ENCODE measurements at regions not wholly inside any gene's neighbourhood (a gene's known extent, or its start where the extent isn't known, plus 50 kb on each side); places are given as distances from the start of the nearest gene placed in this dataset.
"Not testable (repeated sequence)": the region's sequence is repeated elsewhere in the genome, so short reads cannot be mapped to it uniquely, and the experiment has no call there.

DNA sequence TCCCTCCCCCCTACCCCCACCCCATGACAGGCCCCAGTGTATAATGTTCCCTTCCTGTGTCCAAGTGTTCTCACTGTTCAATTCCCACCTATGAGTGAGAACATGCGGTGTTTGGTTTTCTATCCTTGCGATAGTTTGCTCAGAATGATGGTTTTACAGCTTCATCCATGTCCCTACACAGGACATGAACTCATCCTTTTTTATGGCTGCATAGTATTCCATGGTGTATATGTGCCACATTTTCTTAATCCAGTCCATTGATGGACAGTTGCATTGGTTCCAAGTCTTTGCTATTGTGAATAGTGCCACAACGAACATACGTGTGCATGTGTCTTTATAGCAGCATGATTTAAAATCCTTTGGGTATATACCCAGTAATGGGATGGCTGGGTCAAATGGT is 165.6 kb upstream of the TMEM45B start:
- not testable (repeated sequence) for FAIRE-seq; H3K27me3 ChIP-seq (ENCODE audit: control insufficient read depth in 3 of 3, insufficient read depth in 3 of 3, low read length in 3 of 3); H3K4me3 ChIP-seq (ENCODE audit: low read depth in 1 of 3, low read length in 3 of 3); H3K36me3 ChIP-seq (ENCODE audit: control insufficient read depth in 3 of 3, insufficient read depth in 2 of 3, low read depth in 1 of 3, low read length in 3 of 3); H3K27ac ChIP-seq (ENCODE audit: low read depth in 1 of 3, low read length in 2 of 3); H3K9me3 ChIP-seq (ENCODE audit: control insufficient read depth in 2 of 2, insufficient read depth in 1 of 2, low read depth in 1 of 2, low read length in 1 of 2); DNase-seq; H3K4me1 ChIP-seq (ENCODE audit: control insufficient read depth in 3 of 3, insufficient read depth in 2 of 3, low read depth in 1 of 3, low read length in 2 of 3)
- WGBS, 3 donors, result 95 to 98% (median 96%) methylated on average over 4 of the region's 4 CpGs

DNA sequence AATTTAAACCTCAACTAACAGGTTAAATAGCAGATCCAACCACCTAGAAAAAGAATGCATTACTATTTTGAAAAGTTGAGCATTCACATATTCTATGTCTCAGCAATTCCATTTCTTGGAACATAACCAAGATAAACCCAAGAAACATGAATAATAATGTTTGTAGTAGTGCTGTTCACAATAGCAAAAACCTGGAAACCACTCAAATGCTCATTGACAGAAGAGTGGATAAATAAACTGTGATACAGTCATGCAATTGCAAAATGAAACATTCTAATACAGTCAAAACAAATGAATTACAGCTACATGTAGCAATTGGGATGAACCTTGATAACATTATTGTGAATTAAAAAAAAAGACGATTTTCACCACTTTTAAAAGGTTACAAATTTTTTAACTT is 162.8 kb upstream of the TMEM45B start:
- Histone ChIP-seq H3K9me3 (ENCODE audit: control insufficient read depth in 2 of 2, insufficient read depth in 1 of 2, low read depth in 1 of 2, low read length in 1 of 2) (peaks cover 2 to 10% of the 10 kb centered on the region in 2 donors), H3K4me3 (ENCODE audit: low read depth in 1 of 3, low read length in 3 of 3) (no peak overlapping the region), H3K27me3 (ENCODE audit: control insufficient read depth in 3 of 3, insufficient read depth in 3 of 3, low read length in 3 of 3) (no peaks in the 10 kb centered on the region), H3K27ac (ENCODE audit: low read depth in 1 of 3, low read length in 2 of 3) (no peak overlapping the region), H3K4me1 (ENCODE audit: control insufficient read depth in 3 of 3, insufficient read depth in 2 of 3, low read depth in 1 of 3, low read length in 2 of 3) (no peaks in the 10 kb centered on the region), H3K36me3 (ENCODE audit: control insufficient read depth in 3 of 3, insufficient read depth in 2 of 3, low read depth in 1 of 3, low read length in 3 of 3) (no peaks in the 10 kb centered on the region)
- WGBS, 3 donors, result 66 to 81% (median 73%) methylated on average over 1 of the region's 1 CpG
- FAIRE-seq, result no peak
- no peak for DNase-seq

DNA sequence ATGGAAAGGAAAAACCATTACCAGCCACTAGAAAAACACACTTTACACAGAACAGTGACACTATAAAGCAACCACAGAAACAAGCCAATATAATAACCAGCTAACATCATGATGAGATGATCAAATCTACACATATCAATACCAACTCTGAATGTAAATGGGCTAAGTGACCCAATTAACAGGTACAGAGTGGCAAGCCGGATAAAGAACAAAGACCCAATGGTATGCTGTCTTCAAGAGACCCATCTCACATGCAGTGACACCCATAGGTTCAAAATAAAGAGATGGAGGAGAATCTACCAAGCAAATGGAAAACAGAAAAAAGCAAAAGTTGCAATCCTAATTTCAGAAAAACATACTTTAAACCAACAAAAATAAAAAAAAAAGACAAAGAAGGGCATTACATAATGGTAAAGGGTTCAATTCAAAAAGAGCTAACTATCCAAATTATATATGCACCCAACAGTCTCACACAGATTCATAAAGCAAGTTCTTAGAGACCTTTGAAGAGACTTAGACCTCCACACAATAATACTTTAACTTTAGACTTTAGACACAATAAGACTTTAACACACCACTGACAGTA is 160.3 kb upstream of the TMEM45B start:
- FAIRE-seq, result no peak

DNA sequence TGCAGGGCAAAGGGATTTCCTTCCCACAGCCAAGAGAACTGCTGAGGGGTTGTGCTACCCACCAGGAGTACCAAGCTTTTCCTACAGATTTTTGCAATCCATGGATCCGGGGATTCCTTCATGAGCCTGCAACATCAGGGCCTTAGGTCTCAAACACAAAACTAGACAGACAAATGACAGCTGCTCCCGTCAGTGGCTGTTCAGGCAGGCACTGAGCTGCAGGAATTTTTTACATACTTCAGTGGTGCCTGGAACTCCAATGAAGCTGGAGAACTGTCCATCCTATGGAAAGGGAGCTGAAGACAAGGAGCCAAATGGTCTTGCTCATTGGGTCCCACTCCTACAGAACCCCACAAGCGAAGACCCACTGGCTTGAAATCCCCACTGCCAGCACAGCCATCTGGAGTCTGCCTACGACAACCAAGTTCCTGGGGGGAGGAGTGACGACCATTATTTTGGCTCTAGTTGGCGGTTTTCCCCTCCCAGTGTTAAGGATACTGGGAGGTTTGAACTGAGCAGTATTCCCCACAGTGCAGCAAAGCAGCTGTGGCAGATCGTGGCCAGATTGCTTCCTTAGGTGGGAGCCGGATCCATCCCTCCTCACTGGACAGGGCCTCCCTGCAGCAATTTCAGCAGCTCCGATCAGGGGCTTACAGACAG is 157.7 kb upstream of the TMEM45B start:
- no peak overlapping the region for H3K4me3 ChIP-seq (ENCODE audit: low read depth in 1 of 3, low read length in 3 of 3)
- no peaks in the 10 kb centered on the region for H3K27me3 ChIP-seq (ENCODE audit: control insufficient read depth in 3 of 3, insufficient read depth in 3 of 3, low read length in 3 of 3)
- WGBS, 3 donors, result 60 to 85% (median 76%) methylated on average over 9 of the region's 9 CpGs
- H3K4me1 ChIP-seq (ENCODE audit: control insufficient read depth in 3 of 3, insufficient read depth in 2 of 3, low read depth in 1 of 3, low read length in 2 of 3), result no peaks in the 10 kb centered on the region
- no peak for DNase-seq
- no peaks in the 10 kb centered on the region for H3K36me3 ChIP-seq (ENCODE audit: control insufficient read depth in 3 of 3, insufficient read depth in 2 of 3, low read depth in 1 of 3, low read length in 3 of 3)
- H3K9me3 ChIP-seq (ENCODE audit: control insufficient read depth in 2 of 2, insufficient read depth in 1 of 2, low read depth in 1 of 2, low read length in 1 of 2), result peaks cover 2 to 12% of the 10 kb centered on the region in 2 donors
- no peak overlapping the region for H3K27ac ChIP-seq (ENCODE audit: low read depth in 1 of 3, low read length in 2 of 3)
- no peak for FAIRE-seq

More for the DNA sequence above, 160.3 kb upstream of the TMEM45B start:
- Histone ChIP-seq H3K4me3 (ENCODE audit: low read depth in 1 of 3, low read length in 3 of 3) (no peak overlapping the region), H3K9me3 (ENCODE audit: control insufficient read depth in 2 of 2, insufficient read depth in 1 of 2, low read depth in 1 of 2, low read length in 1 of 2) (peaks cover 2 to 10% of the 10 kb centered on the region in 2 donors), H3K36me3 (ENCODE audit: control insufficient read depth in 3 of 3, insufficient read depth in 2 of 3, low read depth in 1 of 3, low read length in 3 of 3) (no peaks in the 10 kb centered on the region), H3K27me3 (ENCODE audit: control insufficient read depth in 3 of 3, insufficient read depth in 3 of 3, low read length in 3 of 3) (no peaks in the 10 kb centered on the region), H3K27ac (ENCODE audit: low read depth in 1 of 3, low read length in 2 of 3) (no peak overlapping the region), H3K4me1 (ENCODE audit: control insufficient read depth in 3 of 3, insufficient read depth in 2 of 3, low read depth in 1 of 3, low read length in 2 of 3) (no peaks in the 10 kb centered on the region)
- WGBS, 3 donors, result 0 to 50% (median 42%) methylated on average over 1 of the region's 1 CpG
- no peak for DNase-seq

DNA sequence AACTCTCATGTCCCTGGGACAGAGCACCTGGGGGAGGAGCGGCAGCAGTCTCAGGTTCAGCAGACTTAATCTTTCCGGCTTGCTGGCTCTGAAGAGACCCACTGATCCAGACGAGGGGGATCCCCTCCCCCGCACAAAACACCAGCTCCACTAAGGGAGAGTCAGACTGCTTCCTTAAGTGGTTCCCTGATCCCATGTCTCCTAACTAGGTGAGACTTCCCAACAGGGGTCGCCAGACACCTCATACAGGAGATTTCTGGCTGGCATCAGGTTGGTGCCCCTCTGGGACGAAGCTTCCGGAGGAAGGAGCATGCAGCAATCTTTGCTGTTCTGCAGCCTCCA is 157.2 kb upstream of the TMEM45B start:
- DNase-seq (no peak), FAIRE-seq (no peak)
- peaks cover 2 to 12% of the 10 kb centered on the region in 2 donors for H3K9me3 ChIP-seq (ENCODE audit: control insufficient read depth in 2 of 2, insufficient read depth in 1 of 2, low read depth in 1 of 2, low read length in 1 of 2)
- 73 to 74% (median 74%) methylated on average over 7 of the region's 7 CpGs for WGBS, 3 donors
- no peak overlapping the region for H3K27ac ChIP-seq (ENCODE audit: low read depth in 1 of 3, low read length in 2 of 3)
- no peaks in the 10 kb centered on the region for H3K27me3 ChIP-seq (ENCODE audit: control insufficient read depth in 3 of 3, insufficient read depth in 3 of 3, low read length in 3 of 3)
- no peaks in the 10 kb centered on the region for H3K36me3 ChIP-seq (ENCODE audit: control insufficient read depth in 3 of 3, insufficient read depth in 2 of 3, low read depth in 1 of 3, low read length in 3 of 3)
- no peak overlapping the region for H3K4me3 ChIP-seq (ENCODE audit: low read depth in 1 of 3, low read length in 3 of 3)
- H3K4me1 ChIP-seq (ENCODE audit: control insufficient read depth in 3 of 3, insufficient read depth in 2 of 3, low read depth in 1 of 3, low read length in 2 of 3), result no peaks in the 10 kb centered on the region

DNA sequence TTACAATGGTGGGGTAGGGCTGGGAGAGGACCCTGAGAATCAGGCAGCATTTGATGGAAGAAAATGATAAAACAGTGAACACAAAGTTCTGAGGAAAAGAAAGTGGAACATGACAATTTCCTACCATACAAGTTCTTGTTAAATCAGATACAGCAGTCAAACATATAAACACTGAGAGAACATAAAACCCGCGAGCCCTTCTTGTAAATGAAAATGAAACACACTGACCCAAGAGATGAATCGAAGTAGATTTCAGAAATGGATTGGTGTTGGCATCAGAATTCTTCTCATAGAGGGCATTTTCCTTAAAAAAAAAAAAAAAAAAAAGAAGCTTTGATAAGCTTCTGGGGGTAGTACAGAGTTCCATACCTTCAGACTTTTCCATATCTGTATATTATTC is 134.7 kb upstream of the TMEM45B start:
- Histone ChIP-seq H3K27me3 (ENCODE audit: control insufficient read depth in 3 of 3, insufficient read depth in 3 of 3, low read length in 3 of 3) (no peaks in the 10 kb centered on the region), H3K9me3 (ENCODE audit: control insufficient read depth in 2 of 2, insufficient read depth in 1 of 2, low read depth in 1 of 2, low read length in 1 of 2) (no peaks in the 10 kb centered on the region), H3K4me1 (ENCODE audit: control insufficient read depth in 3 of 3, insufficient read depth in 2 of 3, low read depth in 1 of 3, low read length in 2 of 3) (no peaks in the 10 kb centered on the region), H3K27ac (ENCODE audit: low read depth in 1 of 3, low read length in 2 of 3) (no peak overlapping the region), H3K36me3 (ENCODE audit: control insufficient read depth in 3 of 3, insufficient read depth in 2 of 3, low read depth in 1 of 3, low read length in 3 of 3) (no peaks in the 10 kb centered on the region), H3K4me3 (ENCODE audit: low read depth in 1 of 3, low read length in 3 of 3) (no peak overlapping the region)
- FAIRE-seq (no peak), DNase-seq (no peak)
- WGBS, 3 donors, result 41 to 61% (median 53%) methylated on average over 3 of the region's 3 CpGs

DNA sequence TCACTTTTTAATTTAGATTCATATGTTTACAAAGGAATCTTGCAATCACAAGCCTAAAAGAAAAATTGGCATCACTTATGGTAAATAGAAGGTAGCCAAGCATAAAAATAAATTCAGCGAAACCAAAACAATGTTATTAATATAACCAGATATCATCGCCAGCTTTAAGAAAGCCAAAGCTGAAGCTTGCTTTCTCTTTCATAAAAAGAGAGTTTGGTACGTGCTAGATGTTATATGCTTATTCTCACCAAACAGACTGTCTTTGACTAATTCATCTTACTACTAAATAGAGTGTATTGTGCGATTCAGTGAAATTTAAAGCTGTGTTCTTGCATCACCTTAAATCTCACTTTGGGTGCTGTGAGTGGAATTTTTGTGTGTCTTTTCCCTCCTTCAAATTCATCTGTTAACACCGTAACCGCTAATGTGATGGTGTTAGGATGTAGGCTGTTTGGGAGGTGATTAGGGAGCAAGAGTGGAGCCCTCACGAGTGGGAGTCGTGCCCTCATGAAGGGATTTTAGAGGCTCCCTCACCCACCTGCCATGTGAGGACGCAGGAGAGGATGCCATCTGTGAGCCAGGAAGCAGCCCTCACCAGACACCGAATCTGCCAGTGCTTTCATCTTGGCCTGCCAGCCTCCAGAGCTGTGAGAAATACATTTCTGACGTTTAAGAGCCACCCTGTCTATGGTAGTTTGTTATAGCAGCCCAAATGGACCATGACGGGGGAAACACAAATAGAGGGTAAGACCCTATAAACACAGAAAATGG is 134.1 kb upstream of the TMEM45B start:
- 74 to 91% (median 79%) methylated on average over 12 of the region's 12 CpGs for WGBS, 3 donors
- no peak for DNase-seq
- no peak for FAIRE-seq
- Histone ChIP-seq H3K27me3 (ENCODE audit: control insufficient read depth in 3 of 3, insufficient read depth in 3 of 3, low read length in 3 of 3) (no peaks in the 10 kb centered on the region), H3K4me1 (ENCODE audit: control insufficient read depth in 3 of 3, insufficient read depth in 2 of 3, low read depth in 1 of 3, low read length in 2 of 3) (no peaks in the 10 kb centered on the region), H3K4me3 (ENCODE audit: low read depth in 1 of 3, low read length in 3 of 3) (no peak overlapping the region), H3K27ac (ENCODE audit: low read depth in 1 of 3, low read length in 2 of 3) (no peak overlapping the region), H3K9me3 (ENCODE audit: control insufficient read depth in 2 of 2, insufficient read depth in 1 of 2, low read depth in 1 of 2, low read length in 1 of 2) (no peaks in the 10 kb centered on the region), H3K36me3 (ENCODE audit: control insufficient read depth in 3 of 3, insufficient read depth in 2 of 3, low read depth in 1 of 3, low read length in 3 of 3) (no peaks in the 10 kb centered on the region)

DNA sequence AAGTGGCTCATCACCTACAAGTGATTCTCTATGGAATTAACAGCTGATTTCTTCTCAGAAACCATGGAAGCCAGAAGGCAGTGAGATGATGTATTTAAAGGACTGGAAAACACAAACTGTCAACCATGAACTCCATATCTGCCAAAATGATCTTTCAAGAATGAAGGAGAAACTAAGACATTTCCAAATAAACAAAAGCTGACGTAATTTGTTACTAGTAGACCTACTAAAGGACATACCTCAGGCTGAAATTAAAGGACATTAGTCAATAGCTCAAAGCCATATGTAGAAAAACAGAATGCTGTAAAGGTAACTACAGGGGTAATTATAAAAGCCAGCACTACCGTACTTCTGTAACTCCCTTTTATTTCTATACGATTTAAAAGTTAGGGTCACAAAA is 129.4 kb upstream of the TMEM45B start:
- Histone ChIP-seq H3K9me3 (ENCODE audit: control insufficient read depth in 2 of 2, insufficient read depth in 1 of 2, low read depth in 1 of 2, low read length in 1 of 2) (no peaks in the 10 kb centered on the region), H3K27me3 (ENCODE audit: control insufficient read depth in 3 of 3, insufficient read depth in 3 of 3, low read length in 3 of 3) (peaks cover 0 to 3% (median 0%) of the 10 kb centered on the region in 3 donors), H3K4me1 (ENCODE audit: control insufficient read depth in 3 of 3, insufficient read depth in 2 of 3, low read depth in 1 of 3, low read length in 2 of 3) (no peaks in the 10 kb centered on the region), H3K27ac (ENCODE audit: low read depth in 1 of 3, low read length in 2 of 3) (no peak overlapping the region), H3K4me3 (ENCODE audit: low read depth in 1 of 3, low read length in 3 of 3) (no peak overlapping the region), H3K36me3 (ENCODE audit: control insufficient read depth in 3 of 3, insufficient read depth in 2 of 3, low read depth in 1 of 3, low read length in 3 of 3) (no peaks in the 10 kb centered on the region)
- DNase-seq (no peak), FAIRE-seq (no peak)
- 74 to 78% (median 75%) methylated on average over 3 of the region's 3 CpGs for WGBS, 3 donors
